H7 (cell line): ENCODE measurements at regions not wholly inside any gene's neighbourhood (a gene's known extent, or its start where the extent isn't known, plus 50 kb on each side); places are given as distances from the start of the nearest gene placed in this dataset.

Experiments used
- DNase-seq: peaks from one replicate; pipeline ENCODE4 v3.0.0; 2012
- H3K27me3 ChIP-seq: 2 replicates; pipeline ENCODE4 v1.6.0; 2011; ENCODE audit warnings: mild to moderate bottlenecking, low read length; ENCODE audit not compliant: control insufficient read depth, insufficient read depth
- H3K36me3 ChIP-seq: replicated peaks from 2 replicates; pipeline ENCODE4 v1.5.1; 2011; ENCODE audit warnings: low read length; ENCODE audit not compliant: control insufficient read depth, insufficient read depth
- H3K4me3 ChIP-seq: 2 replicates; pipeline ENCODE4 v1.5.1; 2011; ENCODE audit warnings: low read depth, mild to moderate bottlenecking, control low read depth, low read length, moderate library complexity; ENCODE audit not compliant: insufficient read depth

GRCh38 chr3:117801912-117802239 lies 1092.3 kb downstream of the TUSC7 start:
- Histone ChIP-seq H3K27me3 (no peaks in the 10 kb centered on the region), H3K4me3 (no peak overlapping the region), H3K36me3 (no peaks in the 10 kb centered on the region)
- peak; percentile 10 for DNase-seq

DNA sequence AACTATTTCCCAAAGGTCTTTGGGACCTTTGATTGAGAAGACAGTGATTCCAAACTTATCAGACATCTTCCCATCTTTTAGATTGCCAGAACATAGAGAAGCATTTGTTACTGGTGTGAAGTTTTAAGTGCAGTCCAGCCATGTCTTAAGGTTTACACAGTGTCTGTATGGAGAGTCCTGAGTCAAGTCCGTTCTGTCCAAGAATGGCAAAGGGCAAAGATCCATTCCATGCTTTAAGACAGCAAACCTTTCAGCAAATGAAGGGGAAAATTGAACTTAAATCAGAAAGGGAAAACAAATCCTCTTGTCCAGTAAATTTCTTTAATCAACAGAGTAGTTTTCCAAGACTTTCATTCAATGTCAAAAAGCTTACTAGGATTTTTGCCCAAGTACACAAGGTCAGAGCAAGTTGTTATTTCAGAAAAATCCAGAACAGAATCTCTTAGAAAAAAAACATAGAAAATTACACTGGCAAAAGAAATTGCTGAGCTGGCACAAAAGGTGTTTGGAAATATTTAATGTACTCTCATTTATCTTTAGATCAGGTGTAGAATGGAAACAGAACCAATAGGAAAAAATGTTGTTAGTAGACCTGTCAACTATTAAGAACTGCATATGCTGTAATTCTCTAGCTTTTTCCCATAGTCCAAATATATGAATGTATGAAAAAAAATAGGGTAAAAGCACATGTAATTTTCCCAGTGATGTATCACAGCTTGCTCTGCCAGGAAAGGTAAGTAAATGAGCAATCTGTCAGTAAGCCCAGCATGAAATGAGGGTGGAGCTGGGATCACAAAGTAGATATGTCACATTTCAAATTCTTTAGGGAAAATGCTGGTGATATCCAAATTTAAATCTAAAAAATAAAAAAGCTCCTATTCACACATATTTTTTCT lies 1099.9 kb downstream of the TUSC7 start:
- Histone ChIP-seq H3K27me3 (no peaks in the 10 kb centered on the region), H3K4me3 (no peak overlapping the region), H3K36me3 (no peaks in the 10 kb centered on the region)
- no peak for DNase-seq

- no peak for DNase-seq
- H3K36me3 ChIP-seq: no peaks in the 10 kb centered on the region
- no peaks in the 10 kb centered on the region for H3K27me3 ChIP-seq
- no peak overlapping the region for H3K4me3 ChIP-seq
These were observed 1102.2 kb downstream of the TUSC7 start for GRCh38 chr3:117811786-117812185.

GRCh38 chr3:117814975-117815374 lies 1105.4 kb downstream of the TUSC7 start:
- Histone ChIP-seq H3K36me3 (no peaks in the 10 kb centered on the region), H3K27me3 (no peaks in the 10 kb centered on the region), H3K4me3 (no peak overlapping the region)
- DNase-seq: no peak

DNA sequence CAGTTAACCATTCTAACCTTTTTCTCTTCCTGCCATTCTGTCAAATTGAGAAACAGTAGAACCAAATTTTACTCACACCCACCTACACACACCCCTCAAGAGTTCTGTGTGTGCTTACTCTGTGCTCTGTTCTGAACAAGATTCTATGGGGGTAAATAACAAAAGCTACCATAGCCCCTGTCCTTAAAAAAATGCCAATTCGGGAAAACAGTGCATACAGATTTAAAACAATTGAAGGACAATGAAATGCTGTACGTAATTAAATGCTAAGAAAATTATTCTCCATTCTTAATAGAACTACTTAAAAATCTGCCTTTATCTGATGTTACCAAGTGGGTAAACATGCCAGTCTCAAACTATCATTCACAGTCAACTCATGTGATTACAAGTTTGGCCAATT lies 1107.5 kb downstream of the TUSC7 start:
- Histone ChIP-seq H3K36me3 (no peaks in the 10 kb centered on the region), H3K27me3 (no peaks in the 10 kb centered on the region), H3K4me3 (no peak overlapping the region)
- no peak for DNase-seq

GRCh38 chr3:117818592-117818991 lies 1109.0 kb downstream of the TUSC7 start:
- no peaks in the 10 kb centered on the region for H3K27me3 ChIP-seq
- no peak overlapping the region for H3K4me3 ChIP-seq
- H3K36me3 ChIP-seq: no peaks in the 10 kb centered on the region
- no peak for DNase-seq

DNA sequence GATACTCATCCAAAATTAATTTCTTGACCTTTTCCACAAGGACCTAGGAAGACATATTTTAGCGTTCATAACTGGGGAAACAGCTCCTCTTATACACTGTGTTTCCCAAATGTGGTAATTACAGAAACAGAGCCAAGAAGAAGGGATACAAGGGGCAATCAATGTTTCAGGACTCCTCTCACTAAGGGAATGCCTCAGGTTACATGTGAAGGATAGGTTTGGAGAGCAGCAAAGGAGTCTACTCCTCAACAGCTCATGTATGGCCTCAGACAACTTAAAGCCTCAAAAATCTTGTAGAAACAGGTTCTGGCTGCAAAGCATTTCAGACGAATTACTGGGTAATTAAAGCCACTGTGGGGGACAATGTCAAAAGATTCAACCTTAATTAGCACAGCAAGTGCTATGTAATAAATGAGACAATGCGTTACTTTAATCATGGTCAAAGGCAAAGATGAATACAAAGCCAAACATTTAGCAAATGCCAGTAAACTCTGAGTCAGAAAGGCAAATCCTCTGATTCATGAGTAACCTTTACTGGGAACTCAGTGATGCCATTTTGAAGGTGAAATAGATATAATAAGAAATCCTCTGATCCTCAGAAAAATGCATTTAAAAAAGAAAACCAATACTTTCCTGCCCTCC lies 1111.2 kb downstream of the TUSC7 start:
- DNase-seq: no peak
- H3K27me3 ChIP-seq: no peaks in the 10 kb centered on the region
- H3K4me3 ChIP-seq: no peak overlapping the region
- no peaks in the 10 kb centered on the region for H3K36me3 ChIP-seq

- H3K36me3 ChIP-seq: no peaks in the 10 kb centered on the region
- H3K27me3 ChIP-seq: no peaks in the 10 kb centered on the region
- DNase-seq: no peak
- no peak overlapping the region for H3K4me3 ChIP-seq
These were observed 1112.8 kb downstream of the TUSC7 start for GRCh38 chr3:117822416-117822815.

DNA sequence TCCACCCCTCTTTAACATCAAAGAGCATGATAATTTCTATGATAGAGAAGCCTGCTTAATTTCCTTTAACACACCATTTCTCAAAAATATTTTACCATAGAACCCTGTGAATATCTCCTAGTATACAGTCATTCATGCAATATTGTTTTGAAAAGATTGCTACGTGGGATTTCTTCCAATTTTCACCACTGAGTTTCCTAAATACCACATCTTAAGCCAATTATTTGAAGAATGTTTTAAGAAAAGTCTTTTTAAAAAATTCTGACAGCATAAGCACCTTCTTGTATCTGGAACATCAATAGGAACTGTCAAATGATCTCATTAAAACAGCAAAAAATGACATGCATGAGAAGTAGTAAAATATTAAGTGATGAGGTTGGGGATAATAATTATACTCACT lies 1126.7 kb downstream of the TUSC7 start:
- no peak for DNase-seq
- H3K27me3 ChIP-seq: no peaks in the 10 kb centered on the region

GRCh38 chr3:117837391-117837790 lies 1127.8 kb downstream of the TUSC7 start:
- Histone ChIP-seq H3K36me3 (no peaks in the 10 kb centered on the region), H3K27me3 (no peaks in the 10 kb centered on the region), H3K4me3 (no peak overlapping the region)
- DNase-seq: no peak

More for the DNA sequence above, 1126.7 kb downstream of the TUSC7 start:
- no peak overlapping the region for H3K4me3 ChIP-seq
- H3K36me3 ChIP-seq: no peaks in the 10 kb centered on the region

DNA sequence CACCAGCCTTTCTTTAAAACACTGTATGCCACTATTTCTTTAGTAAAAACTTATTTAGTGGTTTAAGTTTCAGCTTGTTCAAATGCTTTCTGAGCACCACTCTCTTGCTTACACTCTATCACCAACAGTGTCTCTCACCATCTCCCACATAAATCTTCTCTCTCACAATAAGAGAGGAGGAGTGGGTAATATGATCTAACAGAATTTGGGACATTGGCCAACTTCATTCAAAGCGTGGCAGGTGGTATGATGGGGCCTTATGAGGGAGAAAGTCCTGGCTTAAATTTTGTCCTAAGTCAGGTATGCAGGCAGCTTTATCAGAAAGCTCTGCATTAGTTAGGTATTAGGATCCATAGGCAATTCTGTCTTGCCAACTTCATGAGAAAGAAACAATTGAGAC lies 1132.5 kb downstream of the TUSC7 start:
- H3K27me3 ChIP-seq: no peaks in the 10 kb centered on the region
- no peak overlapping the region for H3K4me3 ChIP-seq
- no peak for DNase-seq
- H3K36me3 ChIP-seq: no peaks in the 10 kb centered on the region

- no peaks in the 10 kb centered on the region for H3K27me3 ChIP-seq
- no peak overlapping the region for H3K4me3 ChIP-seq
- DNase-seq: no peak
- H3K36me3 ChIP-seq: no peaks in the 10 kb centered on the region
These were observed 1133.8 kb downstream of the TUSC7 start for GRCh38 chr3:117843356-117843755.

- DNase-seq: no peak
- Histone ChIP-seq H3K4me3 (no peak overlapping the region), H3K36me3 (no peaks in the 10 kb centered on the region), H3K27me3 (no peaks in the 10 kb centered on the region)
These were observed 1135.1 kb downstream of the TUSC7 start for GRCh38 chr3:117844676-117845075.

GRCh38 chr3:117846238-117846637 lies 1136.7 kb downstream of the TUSC7 start:
- Histone ChIP-seq H3K36me3 (no peaks in the 10 kb centered on the region), H3K27me3 (no peaks in the 10 kb centered on the region), H3K4me3 (no peak overlapping the region)
- no peak for DNase-seq

GRCh38 chr3:117848606-117849005 lies 1139.0 kb downstream of the TUSC7 start:
- no peak for DNase-seq
- no peak overlapping the region for H3K4me3 ChIP-seq
- H3K27me3 ChIP-seq: no peaks in the 10 kb centered on the region
- H3K36me3 ChIP-seq: no peaks in the 10 kb centered on the region
